Panc1 (cell line): ENCODE measurements at regions not wholly inside any gene's neighbourhood (a gene's known extent, or its start where the extent isn't known, plus 50 kb on each side); places are given as distances from the start of the nearest gene placed in this dataset.

ENCODE experiments used
- ATAC-seq: fragments of 200-7000 bp; cut with Tn5 transposase; 2 replicates; pipeline ENCODE4 v1.9.1; 2020; ENCODE audit warnings: mild to moderate bottlenecking, moderate library complexity
- BruUV-seq: library from RNA; stranded (reverse); fragments of 400-500 nt; replicated peaks from 2 replicates; lab custom pipeline; 2021; lab: Mats Ljungman, UMichigan
- CTCF ChIA-PET: fragments of 300-600 bp; sonication (Branson Sonifier 250); formaldehyde crosslinking; loops from one replicate; lab custom pipeline; 2022; ENCODE audit warnings: antibody characterized with exemption; lab: Charles Lee
- POLR2A ChIA-PET: fragments of 300-600 bp; sonication (Branson Sonifier 250); formaldehyde crosslinking; loops from one replicate; lab custom pipeline; 2022; ENCODE audit warnings: antibody characterized with exemption; lab: Charles Lee
- DNase-seq: peaks from one replicate; pipeline ENCODE4 v3.0.0-alpha.2; 2010; ENCODE audit warnings: low read depth, low spot score
- H3K27ac ChIP-seq: 2 replicates; pipeline ENCODE4 v1.5.1; 2011; ENCODE audit warnings: mild to moderate bottlenecking, low read length, inconsistent platforms
- H3K27me3 ChIP-seq: fragments of 200-500 bp; sonication (Bioruptor generic); 2 replicates; pipeline ENCODE4 v1.6.0; 2014; ENCODE audit warnings: low read length, inconsistent platforms; ENCODE audit not compliant: control insufficient read depth, insufficient read depth
- H3K36me3 ChIP-seq: fragments of 200-500 bp; sonication (Bioruptor generic); 2 replicates; pipeline ENCODE4 v1.5.1; 2014; ENCODE audit warnings: inconsistent platforms, mild to moderate bottlenecking, low read length, moderate library complexity; ENCODE audit not compliant: control insufficient read depth, insufficient read depth
- H3K4me1 ChIP-seq: 2 replicates; pipeline ENCODE4 v1.5.1; 2011; ENCODE audit warnings: inconsistent platforms, mild to moderate bottlenecking, low read length, moderate library complexity; ENCODE audit not compliant: control insufficient read depth, insufficient read depth
- H3K4me3 ChIP-seq, 2 experiments: 2 replicates each; pipeline ENCODE4 v1.5.1; 2011 to 2012; ENCODE audit warnings: low read depth in 2 of 2, low read length in 2 of 2, mild to moderate bottlenecking in 2 of 2, inconsistent platforms in 1 of 2, moderate library complexity in 1 of 2
- H3K9me3 ChIP-seq: fragments of 200-500 bp; sonication (Bioruptor generic); 2 replicates; pipeline ENCODE4 v1.5.1; 2014; ENCODE audit warnings: low read depth, mild to moderate bottlenecking, inconsistent platforms, low read length, moderate library complexity; ENCODE audit not compliant: control insufficient read depth, insufficient read depth
- POLR2AphosphoS5 ChIP-seq: IDR thresholded peaks from 2 replicates; pipeline ENCODE4 v1.6.1; 2012; ENCODE audit warnings: mild to moderate bottlenecking, low read depth, low read length, moderate library complexity
- SIN3A ChIP-seq: IDR thresholded peaks from 2 replicates; pipeline ENCODE4 v1.6.1; 2012; ENCODE audit warnings: low read depth, mild to moderate bottlenecking, low read length, moderate library complexity, borderline replicate concordance; ENCODE audit not compliant: insufficient read depth
- TCF7L2 ChIP-seq: IDR thresholded peaks from 2 replicates; pipeline ENCODE4 v1.6.1; 2011; ENCODE audit warnings: mild to moderate bottlenecking, low read depth, low read length, inconsistent platforms
- in situ Hi-C: cut with HindIII; loops from 2 replicates; pipeline ENCODE4 v1.10.0; 2016; ENCODE audit warnings: low sequenced_read_pairs, low pct_unique_long_range_greater_than_20kb
- intact Hi-C: fragments of 100-400 bp; cut with micrococcal nuclease; formaldehyde crosslinking; loops from one replicate; pipeline ENCODE4 v1.10.0; 2022; ENCODE audit not compliant: unreplicated experiment
- TF ChIP-seq, protein P1 (sequence below), 2 experiments: IDR thresholded peaks; 2 replicates each; pipeline ENCODE4 v1.6.1; 2011 to 2012; ENCODE audit warnings: low read depth in 2 of 2, control low read depth in 1 of 2, low read length in 1 of 2, mild to moderate bottlenecking in 1 of 2, moderate library complexity in 1 of 2; ENCODE audit not compliant: insufficient read depth in 1 of 2
- TF ChIP-seq, protein P2 (sequence below): fragments of 450-650 bp; IDR thresholded peaks from 2 replicates; pipeline ENCODE4 v1.5.1; 2017; ENCODE audit warnings: mild to moderate bottlenecking

DNA sequence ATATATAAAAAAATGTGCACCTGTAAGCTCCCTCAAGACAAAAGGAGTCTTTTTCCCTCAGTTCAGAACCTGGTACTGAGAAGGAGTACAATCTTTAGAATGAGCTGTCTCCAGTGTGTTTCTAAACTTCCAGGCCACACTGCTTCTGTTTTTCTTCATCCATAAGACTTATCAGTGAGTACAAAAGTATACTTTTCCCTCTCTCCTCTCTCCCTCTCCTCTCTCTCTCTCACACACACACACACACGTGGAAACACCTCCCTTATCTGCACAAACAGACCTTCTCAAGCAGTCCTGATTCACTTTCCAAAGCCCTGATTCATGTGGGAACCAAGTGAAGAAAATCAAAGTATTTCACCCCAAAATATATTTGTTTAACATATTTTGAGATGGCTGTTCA lies 220.7 kb upstream of the UBASH3B start:
- H3K27me3 ChIP-seq, result peaks cover 15% of the 10 kb centered on the region
- no peak overlapping the region for H3K4me3 ChIP-seq
- TF ChIP-seq, protein P1, sequence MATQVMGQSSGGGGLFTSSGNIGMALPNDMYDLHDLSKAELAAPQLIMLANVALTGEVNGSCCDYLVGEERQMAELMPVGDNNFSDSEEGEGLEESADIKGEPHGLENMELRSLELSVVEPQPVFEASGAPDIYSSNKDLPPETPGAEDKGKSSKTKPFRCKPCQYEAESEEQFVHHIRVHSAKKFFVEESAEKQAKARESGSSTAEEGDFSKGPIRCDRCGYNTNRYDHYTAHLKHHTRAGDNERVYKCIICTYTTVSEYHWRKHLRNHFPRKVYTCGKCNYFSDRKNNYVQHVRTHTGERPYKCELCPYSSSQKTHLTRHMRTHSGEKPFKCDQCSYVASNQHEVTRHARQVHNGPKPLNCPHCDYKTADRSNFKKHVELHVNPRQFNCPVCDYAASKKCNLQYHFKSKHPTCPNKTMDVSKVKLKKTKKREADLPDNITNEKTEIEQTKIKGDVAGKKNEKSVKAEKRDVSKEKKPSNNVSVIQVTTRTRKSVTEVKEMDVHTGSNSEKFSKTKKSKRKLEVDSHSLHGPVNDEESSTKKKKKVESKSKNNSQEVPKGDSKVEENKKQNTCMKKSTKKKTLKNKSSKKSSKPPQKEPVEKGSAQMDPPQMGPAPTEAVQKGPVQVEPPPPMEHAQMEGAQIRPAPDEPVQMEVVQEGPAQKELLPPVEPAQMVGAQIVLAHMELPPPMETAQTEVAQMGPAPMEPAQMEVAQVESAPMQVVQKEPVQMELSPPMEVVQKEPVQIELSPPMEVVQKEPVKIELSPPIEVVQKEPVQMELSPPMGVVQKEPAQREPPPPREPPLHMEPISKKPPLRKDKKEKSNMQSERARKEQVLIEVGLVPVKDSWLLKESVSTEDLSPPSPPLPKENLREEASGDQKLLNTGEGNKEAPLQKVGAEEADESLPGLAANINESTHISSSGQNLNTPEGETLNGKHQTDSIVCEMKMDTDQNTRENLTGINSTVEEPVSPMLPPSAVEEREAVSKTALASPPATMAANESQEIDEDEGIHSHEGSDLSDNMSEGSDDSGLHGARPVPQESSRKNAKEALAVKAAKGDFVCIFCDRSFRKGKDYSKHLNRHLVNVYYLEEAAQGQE (IDR thresholded peaks at IDR 0.05; ENCODE audit: insufficient read depth in 1 of 2, low read depth in 2 of 2, low read length in 1 of 2), result no peak
- TF ChIP-seq SIN3A (no peak), TCF7L2 (no peak), POLR2AphosphoS5 (no peak)
- TF ChIP-seq, protein P2, sequence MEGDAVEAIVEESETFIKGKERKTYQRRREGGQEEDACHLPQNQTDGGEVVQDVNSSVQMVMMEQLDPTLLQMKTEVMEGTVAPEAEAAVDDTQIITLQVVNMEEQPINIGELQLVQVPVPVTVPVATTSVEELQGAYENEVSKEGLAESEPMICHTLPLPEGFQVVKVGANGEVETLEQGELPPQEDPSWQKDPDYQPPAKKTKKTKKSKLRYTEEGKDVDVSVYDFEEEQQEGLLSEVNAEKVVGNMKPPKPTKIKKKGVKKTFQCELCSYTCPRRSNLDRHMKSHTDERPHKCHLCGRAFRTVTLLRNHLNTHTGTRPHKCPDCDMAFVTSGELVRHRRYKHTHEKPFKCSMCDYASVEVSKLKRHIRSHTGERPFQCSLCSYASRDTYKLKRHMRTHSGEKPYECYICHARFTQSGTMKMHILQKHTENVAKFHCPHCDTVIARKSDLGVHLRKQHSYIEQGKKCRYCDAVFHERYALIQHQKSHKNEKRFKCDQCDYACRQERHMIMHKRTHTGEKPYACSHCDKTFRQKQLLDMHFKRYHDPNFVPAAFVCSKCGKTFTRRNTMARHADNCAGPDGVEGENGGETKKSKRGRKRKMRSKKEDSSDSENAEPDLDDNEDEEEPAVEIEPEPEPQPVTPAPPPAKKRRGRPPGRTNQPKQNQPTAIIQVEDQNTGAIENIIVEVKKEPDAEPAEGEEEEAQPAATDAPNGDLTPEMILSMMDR, result no peak
- ChIA-PET CTCF (no interaction called here), POLR2A (no interaction called here)
- peaks cover under 1% of the 10 kb centered on the region; the same call in 1 of the 2 replicates for H3K4me1 ChIP-seq
- H3K9me3 ChIP-seq, result no peaks in the 10 kb centered on the region
- no TSS peak for BruUV-seq
- no peak for ATAC-seq
- intact Hi-C loops (no loop called here), in situ Hi-C loops (no loop called here)
- H3K36me3 ChIP-seq, result no peaks in the 10 kb centered on the region
- H3K27ac ChIP-seq, result no peak overlapping the region
- no peak for DNase-seq

DNA sequence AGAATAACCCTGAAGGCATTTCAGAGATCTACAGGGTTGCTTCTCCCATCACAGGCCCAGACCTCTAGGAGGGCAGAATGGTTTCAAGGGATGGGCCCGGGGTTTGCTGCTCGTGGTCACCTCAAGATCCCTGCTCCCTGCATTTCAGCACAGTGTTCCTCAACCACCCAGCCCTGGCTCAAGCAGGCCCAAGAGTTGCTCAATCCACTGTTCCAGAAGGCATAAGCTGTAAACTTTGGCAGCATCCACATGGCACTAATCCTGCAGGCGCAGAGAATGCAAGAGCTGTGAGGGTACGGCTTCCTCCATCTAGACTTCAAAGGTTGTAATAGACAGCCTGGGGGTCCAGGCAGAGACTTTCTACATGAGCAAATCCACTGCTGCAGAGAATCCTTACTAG lies 225.0 kb upstream of the UBASH3B start:
- no peak for DNase-seq
- POLR2A ChIA-PET, result no interaction called here
- no peak overlapping the region for H3K4me3 ChIP-seq
- ATAC-seq, result no peak
- no peaks in the 10 kb centered on the region for H3K9me3 ChIP-seq
- TF ChIP-seq SIN3A (no peak), POLR2AphosphoS5 (no peak), TCF7L2 (no peak)
- TF ChIP-seq, protein P2, result no peak
- TF ChIP-seq, protein P1 (IDR thresholded peaks at IDR 0.05; ENCODE audit: insufficient read depth in 1 of 2, low read depth in 2 of 2, low read length in 1 of 2), result no peak
- no peaks in the 10 kb centered on the region for H3K36me3 ChIP-seq
- no peaks in the 10 kb centered on the region for H3K4me1 ChIP-seq
- peaks cover 9% of the 10 kb centered on the region for H3K27me3 ChIP-seq
- intact Hi-C loops, result no loop called here
- in situ Hi-C loops, result no loop called here
- CTCF ChIA-PET, result no interaction called here
- no TSS peak for BruUV-seq
- no peak overlapping the region for H3K27ac ChIP-seq
